HFF-Myc (cell line): ENCODE measurements at regions not wholly inside any gene's neighbourhood (a gene's known extent, or its start where the extent isn't known, plus 50 kb on each side); places are given as distances from the start of the nearest gene placed in this dataset.

ENCODE experiments used
- DNase-seq: peaks from one replicate; pipeline ENCODE4 v3.0.0-alpha.2; 2011; ENCODE audit warnings: low read depth; ENCODE audit errors: extremely low read depth
- H3K4me3 ChIP-seq: replicated peaks from 2 replicates; pipeline ENCODE4 v1.5.1; 2011; ENCODE audit warnings: low read depth, mild to moderate bottlenecking, control low read depth, low read length
- CTCF ChIP-seq: IDR thresholded peaks from 2 replicates; pipeline ENCODE4 v1.5.1; 2012; ENCODE audit warnings: mild to moderate bottlenecking, low read depth, low read length, control low read depth; ENCODE audit errors: missing control alignments

DNA sequence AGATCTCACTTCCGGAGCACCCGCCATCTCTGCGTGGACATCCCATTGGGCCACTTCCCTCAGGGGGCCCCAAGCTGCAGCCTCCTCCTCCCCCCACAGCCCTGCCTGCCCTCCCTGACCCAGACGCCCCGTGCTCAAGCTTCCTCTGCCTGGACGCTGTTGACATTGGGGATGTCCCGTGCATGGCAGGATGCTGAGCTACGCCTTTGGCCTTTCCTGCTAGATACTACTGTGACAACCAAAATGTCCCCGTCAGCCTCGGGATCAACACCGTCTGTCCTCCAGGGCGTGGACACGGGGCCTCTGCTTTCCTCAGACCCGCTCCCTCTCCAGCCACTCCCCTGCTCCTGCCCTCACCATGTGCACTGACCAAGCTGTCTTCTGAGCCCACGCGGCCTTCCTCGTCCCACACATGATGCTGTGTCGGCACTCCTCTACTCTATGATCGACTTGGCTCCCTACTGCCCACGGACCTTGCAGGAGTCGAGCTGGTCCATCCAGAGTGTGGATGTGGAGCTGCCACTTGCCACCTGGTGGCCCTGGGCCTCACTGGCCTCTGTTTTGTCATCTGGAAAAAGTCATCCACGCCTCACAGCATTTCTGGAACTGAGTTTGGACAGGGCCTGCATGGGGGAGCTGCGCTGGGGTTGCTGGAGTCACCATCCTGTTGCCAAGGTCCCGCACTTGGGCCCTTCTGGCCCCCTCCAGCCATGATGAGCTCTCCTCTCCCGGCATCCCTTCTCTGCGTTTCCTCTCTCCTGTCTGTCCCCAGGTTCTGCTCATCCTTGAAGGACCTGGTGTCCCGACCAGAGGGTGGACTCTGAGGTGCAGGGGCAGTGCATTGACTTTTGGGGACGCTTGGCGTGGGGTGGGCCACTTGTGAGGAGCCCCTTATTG, 221.7 kb upstream of the CIBAR2 start:
- TF ChIP-seq CTCF: no peak
- H3K4me3 ChIP-seq: no peak overlapping the region
- DNase-seq: no peak

- H3K4me3 ChIP-seq: no peak overlapping the region
- no peak for DNase-seq
These were observed 222.7 kb upstream of the CIBAR2 start for GRCh38 chr16:85334718-85335583.

GRCh38 chr16:85335584-85336491, 223.6 kb upstream of the CIBAR2 start:
- no peak for TF ChIP-seq CTCF
- no peak overlapping the region for H3K4me3 ChIP-seq
- no peak for DNase-seq

More at GRCh38 chr16:85334718-85335583, 222.7 kb upstream of the CIBAR2 start:
- no peak for TF ChIP-seq CTCF

GRCh38 chr16:85337910-85338637, 225.8 kb upstream of the CIBAR2 start:
- no peak for DNase-seq
- no peak for TF ChIP-seq CTCF
- H3K4me3 ChIP-seq: no peak overlapping the region

DNA sequence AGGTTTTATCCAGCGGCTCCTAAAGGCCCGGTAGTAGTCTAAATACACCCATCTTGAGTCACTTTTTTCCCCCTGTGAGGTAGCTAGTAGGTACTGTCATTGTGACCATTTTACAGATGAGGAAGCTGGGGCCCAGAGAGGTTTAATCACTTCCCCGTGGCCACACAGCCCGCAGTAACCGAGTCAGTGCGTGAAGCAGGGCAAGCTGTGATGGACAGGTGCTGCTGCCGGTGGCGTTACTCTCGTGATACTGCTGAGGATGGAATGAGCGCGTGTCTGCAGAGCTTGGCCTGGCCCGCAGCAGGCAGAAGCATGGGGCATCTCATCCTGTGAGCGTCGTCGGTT, 226.3 kb upstream of the CIBAR2 start:
- no peak overlapping the region for H3K4me3 ChIP-seq
- DNase-seq: no peak
- TF ChIP-seq CTCF: no peak
